HEK293 (cell line): ENCODE measurements at regions not wholly inside any gene's neighbourhood (a gene's known extent, or its start where the extent isn't known, plus 50 kb on each side); places are given as distances from the start of the nearest gene placed in this dataset.

Source experiments
- CTCF ChIA-PET: fragments of 350-600 bp; formaldehyde crosslinking; extraction: SDS; loops from one replicate; lab custom pipeline; 2021; ENCODE audit warnings: antibody characterized with exemption; lab: Yijun Ruan, JAX
- POLR2A ChIA-PET: fragments of 300-600 bp; formaldehyde crosslinking; extraction: SDS; loops from one replicate; lab custom pipeline; 2020; ENCODE audit warnings: antibody characterized with exemption, inconsistent platforms; lab: Yijun Ruan, JAX
- H3K27ac ChIP-seq: fragments of 200-500 bp; sonication (Bioruptor generic); 2 replicates; pipeline ENCODE4 v1.5.1; 2014; ENCODE audit warnings: low read depth, low read length, control low read depth, inconsistent platforms; ENCODE audit errors: extremely low read depth
- H3K36me3 ChIP-seq, 2 experiments: fragments of 200-500 bp in 1 of 2; sonication (Bioruptor generic) in 1 of 2; 1 replicate in 1 of 2; 2 replicates in 1 of 2; pipeline ENCODE4 v1.5.1; 2014 to 2017; ENCODE audit warnings: inconsistent platforms in 2 of 2, low read length in 2 of 2; ENCODE audit not compliant: control insufficient read depth in 2 of 2, insufficient read depth in 1 of 2
- H3K4me1 ChIP-seq: fragments of 200-500 bp; sonication (Bioruptor generic); 2 replicates; pipeline ENCODE4 v1.5.1; 2014; ENCODE audit warnings: mild to moderate bottlenecking, low read length, inconsistent platforms; ENCODE audit not compliant: control insufficient read depth, insufficient read depth
- H3K4me3 ChIP-seq: 2 replicates; pipeline ENCODE4 v1.5.1; 2011; ENCODE audit warnings: low read depth, mild to moderate bottlenecking, control low read depth, low read length, moderate library complexity
- H3K9me3 ChIP-seq: fragments of 200-500 bp; sonication (Bioruptor generic); 2 replicates; pipeline ENCODE4 v1.5.1; 2014; ENCODE audit warnings: low read depth, low read length, inconsistent platforms; ENCODE audit not compliant: control insufficient read depth, insufficient read depth
- FEZF1 ChIP-seq: fragments of 450-650 bp; formaldehyde crosslinking; IDR thresholded peaks from 2 replicates; pipeline ENCODE4 v1.5.1; 2016; ENCODE audit warnings: missing biosample characterization, missing genetic modification characterization
- HOXC10 ChIP-seq: sonication (generic); formaldehyde crosslinking; IDR thresholded peaks from 2 replicates; pipeline ENCODE4 v1.8.1; 2023; ENCODE audit warnings: mild to moderate bottlenecking, missing genetic modification reagents
- SCRT1 ChIP-seq: fragments of 450-650 bp; formaldehyde crosslinking; IDR thresholded peaks from 2 replicates; pipeline ENCODE4 v1.5.1; 2016; ENCODE audit warnings: missing biosample characterization, missing genetic modification characterization, borderline replicate concordance
- YY2 ChIP-seq: fragments of 450-650 bp; formaldehyde crosslinking; IDR thresholded peaks from 2 replicates; pipeline ENCODE4 v1.5.1; 2016; ENCODE audit warnings: missing biosample characterization, missing genetic modification characterization
- ZBTB20 ChIP-seq: fragments of 450-650 bp; formaldehyde crosslinking; IDR thresholded peaks from 2 replicates; pipeline ENCODE4 v1.5.1; 2016; ENCODE audit warnings: missing biosample characterization, missing genetic modification characterization
- ZFHX2 ChIP-seq: fragments of 450-650 bp; formaldehyde crosslinking; conservative IDR thresholded peaks from 2 replicates; pipeline ENCODE4 v1.5.1; 2016; ENCODE audit warnings: missing biosample characterization, missing genetic modification characterization
- ZFP69B ChIP-seq: fragments of 450-650 bp; formaldehyde crosslinking; IDR thresholded peaks from 2 replicates; pipeline ENCODE4 v1.5.1; 2016; ENCODE audit warnings: missing biosample characterization, missing genetic modification characterization
- ZNF214 ChIP-seq: fragments of 450-650 bp; formaldehyde crosslinking; IDR thresholded peaks from 2 replicates; pipeline ENCODE4 v1.5.1; 2017; ENCODE audit warnings: missing biosample characterization, mild to moderate bottlenecking, missing genetic modification characterization, borderline replicate concordance
- ZNF248 ChIP-seq: fragments of 450-650 bp; formaldehyde crosslinking; IDR thresholded peaks from 2 replicates; pipeline ENCODE4 v1.5.1; 2017; ENCODE audit warnings: missing biosample characterization, missing genetic modification characterization
- ZNF302 ChIP-seq: fragments of 450-650 bp; formaldehyde crosslinking; IDR thresholded peaks from 2 replicates; pipeline ENCODE4 v1.5.1; 2016; ENCODE audit warnings: missing biosample characterization, missing genetic modification characterization, low read depth
- ZNF391 ChIP-seq: fragments of 450-650 bp; formaldehyde crosslinking; IDR thresholded peaks from 2 replicates; pipeline ENCODE4 v1.5.1; 2016; ENCODE audit warnings: low read depth, missing biosample characterization, missing genetic modification characterization, borderline replicate concordance
- ZNF423 ChIP-seq: fragments of 450-650 bp; formaldehyde crosslinking; IDR thresholded peaks from 2 replicates; pipeline ENCODE4 v1.5.1; 2016; ENCODE audit warnings: missing biosample characterization, missing genetic modification characterization
- ZNF426 ChIP-seq: fragments of 450-650 bp; formaldehyde crosslinking; IDR thresholded peaks from 2 replicates; pipeline ENCODE4 v1.5.1; 2017; ENCODE audit warnings: missing biosample characterization, missing genetic modification characterization, mild to moderate bottlenecking, inconsistent platforms, moderate library complexity
- ZNF48 ChIP-seq: fragments of 450-650 bp; formaldehyde crosslinking; IDR thresholded peaks from 2 replicates; pipeline ENCODE4 v1.5.1; 2016; ENCODE audit warnings: missing biosample characterization, missing genetic modification characterization
- ZNF514 ChIP-seq: fragments of 450-650 bp; formaldehyde crosslinking; IDR thresholded peaks from 2 replicates; pipeline ENCODE4 v1.5.1; 2016; ENCODE audit warnings: missing biosample characterization, missing genetic modification characterization
- ZNF548 ChIP-seq: fragments of 450-650 bp; formaldehyde crosslinking; IDR thresholded peaks from 2 replicates; pipeline ENCODE4 v1.5.1; 2016; ENCODE audit warnings: missing biosample characterization, missing genetic modification characterization
- ZNF610 ChIP-seq: fragments of 450-650 bp; formaldehyde crosslinking; IDR thresholded peaks from 2 replicates; pipeline ENCODE4 v1.5.1; 2016; ENCODE audit warnings: missing biosample characterization, missing genetic modification characterization, borderline replicate concordance
- ZNF624 ChIP-seq: fragments of 450-650 bp; formaldehyde crosslinking; IDR thresholded peaks from 2 replicates; pipeline ENCODE4 v1.5.1; 2017; ENCODE audit warnings: missing biosample characterization, missing genetic modification characterization
- ZNF777 ChIP-seq: fragments of 450-650 bp; formaldehyde crosslinking; IDR thresholded peaks from 2 replicates; pipeline ENCODE4 v1.5.1; 2017; ENCODE audit warnings: missing biosample characterization, missing genetic modification characterization, borderline replicate concordance
- TF ChIP-seq, protein P1 (sequence below): fragments of 450-650 bp; formaldehyde crosslinking; IDR thresholded peaks from 2 replicates; pipeline ENCODE4 v1.5.1; 2016; ENCODE audit warnings: missing biosample characterization, missing genetic modification characterization
- TF ChIP-seq, protein P2 (sequence below): fragments of 450-650 bp; formaldehyde crosslinking; IDR thresholded peaks from 2 replicates; pipeline ENCODE4 v1.5.1; 2016; ENCODE audit warnings: missing biosample characterization, missing genetic modification characterization
- TF ChIP-seq, protein P3 (sequence below): fragments of 450-650 bp; formaldehyde crosslinking; IDR thresholded peaks from 2 replicates; pipeline ENCODE4 v1.5.1; 2016; ENCODE audit warnings: missing biosample characterization, missing genetic modification characterization
- TF ChIP-seq, protein P4 (sequence below): fragments of 450-650 bp; formaldehyde crosslinking; IDR thresholded peaks from 2 replicates; pipeline ENCODE4 v1.5.1; 2016; ENCODE audit warnings: missing biosample characterization, missing genetic modification characterization
- TF ChIP-seq, protein P5 (sequence below): fragments of 450-650 bp; formaldehyde crosslinking; IDR thresholded peaks from 2 replicates; pipeline ENCODE4 v1.5.1; 2016; ENCODE audit warnings: missing biosample characterization, missing genetic modification characterization
- TF ChIP-seq, protein P6 (sequence below): fragments of 450-650 bp; formaldehyde crosslinking; IDR thresholded peaks from 2 replicates; pipeline ENCODE4 v1.5.1; 2016; ENCODE audit warnings: missing biosample characterization, missing genetic modification characterization, borderline replicate concordance

DNA sequence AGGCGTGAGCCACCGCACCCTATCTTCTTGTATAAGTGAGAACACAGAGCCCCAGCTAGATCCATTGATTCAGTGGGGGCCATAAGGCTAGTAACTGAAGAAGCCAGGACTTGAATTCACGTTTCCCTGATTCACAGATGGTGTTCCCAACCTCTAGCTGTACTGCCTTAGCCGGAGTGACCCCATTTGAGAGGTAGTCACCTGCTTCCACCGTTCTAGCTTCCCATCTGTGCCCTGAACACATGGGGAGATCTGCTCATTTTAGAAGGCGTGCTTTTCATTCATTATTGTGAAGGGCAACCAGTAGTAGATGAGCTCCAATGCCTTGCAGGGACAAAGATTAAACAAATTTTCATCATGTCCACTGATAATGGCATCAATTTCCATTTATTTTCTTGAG, 365.7 kb upstream of the TPM1 start:
- TF ChIP-seq SCRT1 (tag by site-specific recombination), result no peak
- TF ChIP-seq ZNF214 (tag by site-specific recombination), result no peak
- no peak for TF ChIP-seq ZNF48 (tag by site-specific recombination)
- no peak for TF ChIP-seq ZNF423 (tag by site-specific recombination)
- no peak for TF ChIP-seq YY2 (tag by site-specific recombination)
- TF ChIP-seq ZFHX2 (tag by site-specific recombination), result no peak
- no peak for TF ChIP-seq ZNF548 (tag by site-specific recombination)
- TF ChIP-seq ZNF514 (tag by site-specific recombination), result no peak
- TF ChIP-seq ZNF391, result no peak
- no peak for TF ChIP-seq ZNF610 (tag by site-specific recombination)
- TF ChIP-seq, protein P1, sequence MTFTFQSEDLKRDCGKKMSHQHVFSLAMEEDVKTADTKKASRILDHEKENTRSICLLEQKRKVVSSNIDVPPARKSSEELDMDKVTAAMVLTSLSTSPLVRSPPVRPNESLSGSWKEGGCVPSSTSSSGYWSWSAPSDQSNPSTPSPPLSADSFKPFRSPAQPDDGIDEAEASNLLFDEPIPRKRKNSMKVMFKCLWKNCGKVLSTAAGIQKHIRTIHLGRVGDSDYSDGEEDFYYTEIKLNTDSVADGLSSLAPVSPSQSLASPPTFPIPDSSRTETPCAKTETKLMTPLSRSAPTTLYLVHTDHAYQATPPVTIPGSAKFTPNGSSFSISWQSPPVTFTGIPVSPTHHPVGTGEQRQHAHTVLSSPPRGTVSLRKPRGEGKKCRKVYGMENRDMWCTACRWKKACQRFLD (tag by site-specific recombination), result no peak
- no peak for TF ChIP-seq ZNF302 (tag by site-specific recombination)
- TF ChIP-seq FEZF1 (tag by site-specific recombination), result no peak
- POLR2A ChIA-PET, result no interaction called here
- no peaks in the 10 kb centered on the region for H3K4me1 ChIP-seq

DNA sequence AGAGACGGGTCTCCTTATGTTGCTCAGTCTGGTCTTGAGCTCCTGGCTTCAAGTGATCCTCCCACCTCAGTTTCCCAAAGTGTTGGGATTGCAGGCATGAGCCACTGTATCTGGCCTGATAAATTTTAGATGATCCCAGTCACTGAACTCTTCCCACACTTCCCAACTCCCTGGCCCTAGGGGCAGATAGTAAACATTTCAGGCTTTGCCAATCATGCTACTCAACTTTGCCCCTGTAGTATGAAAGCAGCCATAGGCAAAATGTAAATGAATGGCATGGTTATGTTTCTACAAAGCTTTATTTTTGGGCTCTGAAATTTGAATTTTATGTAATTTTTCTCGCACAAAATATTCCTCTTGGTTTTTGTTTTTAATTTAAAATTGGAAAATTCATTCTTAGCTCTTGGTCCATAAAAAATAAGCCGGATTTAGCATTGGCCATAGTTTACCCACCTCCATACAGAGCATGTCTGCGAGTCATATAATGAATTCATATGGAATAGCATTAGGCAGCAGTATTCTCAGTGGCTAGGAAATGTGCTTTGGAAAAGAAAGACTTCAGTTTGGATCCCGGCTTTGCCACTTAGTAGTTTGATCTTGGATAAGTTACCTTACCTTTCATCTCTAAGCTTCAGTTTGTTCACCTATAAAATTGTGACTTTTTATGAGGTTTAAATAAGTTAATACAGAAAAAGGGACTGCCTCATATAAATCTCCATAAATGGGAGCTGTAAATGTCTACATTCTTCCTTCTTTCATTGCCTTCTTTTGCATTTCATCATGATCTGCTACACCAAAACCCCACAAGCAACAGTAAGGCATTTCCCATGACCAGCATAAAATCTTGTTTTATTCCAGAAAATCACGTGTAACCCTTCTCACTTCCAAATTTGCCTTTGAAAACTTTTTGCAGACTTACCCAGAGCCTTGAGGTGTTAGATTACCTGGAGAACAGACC, 360.3 kb upstream of the TPM1 start:
- Histone ChIP-seq H3K9me3 (no peaks in the 10 kb centered on the region), H3K4me1 (no peaks in the 10 kb centered on the region), H3K27ac (no peak overlapping the region), H3K36me3 (no peaks in the 10 kb centered on the region), H3K4me3 (no peak overlapping the region)
- POLR2A ChIA-PET, result no interaction called here
- CTCF ChIA-PET, result no interaction called here
- TF ChIP-seq ZNF624 (no peak), ZNF777 (tag by site-specific recombination) (no peak), ZBTB20 (tag by site-specific recombination) (no peak), ZNF248 (tag by site-specific recombination) (no peak), ZNF426 (no peak), ZFP69B (tag by site-specific recombination) (no peak), HOXC10 (no peak)
- TF ChIP-seq, protein P2, sequence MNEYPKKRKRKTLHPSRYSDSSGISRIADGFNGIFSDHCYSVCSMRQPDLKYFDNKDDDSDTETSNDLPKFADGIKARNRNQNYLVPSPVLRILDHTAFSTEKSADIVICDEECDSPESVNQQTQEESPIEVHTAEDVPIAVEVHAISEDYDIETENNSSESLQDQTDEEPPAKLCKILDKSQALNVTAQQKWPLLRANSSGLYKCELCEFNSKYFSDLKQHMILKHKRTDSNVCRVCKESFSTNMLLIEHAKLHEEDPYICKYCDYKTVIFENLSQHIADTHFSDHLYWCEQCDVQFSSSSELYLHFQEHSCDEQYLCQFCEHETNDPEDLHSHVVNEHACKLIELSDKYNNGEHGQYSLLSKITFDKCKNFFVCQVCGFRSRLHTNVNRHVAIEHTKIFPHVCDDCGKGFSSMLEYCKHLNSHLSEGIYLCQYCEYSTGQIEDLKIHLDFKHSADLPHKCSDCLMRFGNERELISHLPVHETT (tag by site-specific recombination), result no peak
- TF ChIP-seq, protein P3, sequence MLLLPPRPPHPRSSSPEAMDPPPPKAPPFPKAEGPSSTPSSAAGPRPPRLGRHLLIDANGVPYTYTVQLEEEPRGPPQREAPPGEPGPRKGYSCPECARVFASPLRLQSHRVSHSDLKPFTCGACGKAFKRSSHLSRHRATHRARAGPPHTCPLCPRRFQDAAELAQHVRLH (tag by site-specific recombination), result no peak
- TF ChIP-seq, protein P4, sequence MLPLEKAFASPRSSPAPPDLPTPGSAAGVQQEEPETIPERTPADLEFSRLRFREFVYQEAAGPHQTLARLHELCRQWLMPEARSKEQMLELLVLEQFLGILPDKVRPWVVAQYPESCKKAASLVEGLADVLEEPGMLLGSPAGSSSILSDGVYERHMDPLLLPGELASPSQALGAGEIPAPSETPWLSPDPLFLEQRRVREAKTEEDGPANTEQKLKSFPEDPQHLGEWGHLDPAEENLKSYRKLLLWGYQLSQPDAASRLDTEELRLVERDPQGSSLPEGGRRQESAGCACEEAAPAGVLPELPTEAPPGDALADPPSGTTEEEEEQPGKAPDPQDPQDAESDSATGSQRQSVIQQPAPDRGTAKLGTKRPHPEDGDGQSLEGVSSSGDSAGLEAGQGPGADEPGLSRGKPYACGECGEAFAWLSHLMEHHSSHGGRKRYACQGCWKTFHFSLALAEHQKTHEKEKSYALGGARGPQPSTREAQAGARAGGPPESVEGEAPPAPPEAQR (tag by site-specific recombination), result no peak
- TF ChIP-seq, protein P5, sequence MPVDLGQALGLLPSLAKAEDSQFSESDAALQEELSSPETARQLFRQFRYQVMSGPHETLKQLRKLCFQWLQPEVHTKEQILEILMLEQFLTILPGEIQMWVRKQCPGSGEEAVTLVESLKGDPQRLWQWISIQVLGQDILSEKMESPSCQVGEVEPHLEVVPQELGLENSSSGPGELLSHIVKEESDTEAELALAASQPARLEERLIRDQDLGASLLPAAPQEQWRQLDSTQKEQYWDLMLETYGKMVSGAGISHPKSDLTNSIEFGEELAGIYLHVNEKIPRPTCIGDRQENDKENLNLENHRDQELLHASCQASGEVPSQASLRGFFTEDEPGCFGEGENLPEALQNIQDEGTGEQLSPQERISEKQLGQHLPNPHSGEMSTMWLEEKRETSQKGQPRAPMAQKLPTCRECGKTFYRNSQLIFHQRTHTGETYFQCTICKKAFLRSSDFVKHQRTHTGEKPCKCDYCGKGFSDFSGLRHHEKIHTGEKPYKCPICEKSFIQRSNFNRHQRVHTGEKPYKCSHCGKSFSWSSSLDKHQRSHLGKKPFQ (tag by site-specific recombination), result no peak
- TF ChIP-seq, protein P6, sequence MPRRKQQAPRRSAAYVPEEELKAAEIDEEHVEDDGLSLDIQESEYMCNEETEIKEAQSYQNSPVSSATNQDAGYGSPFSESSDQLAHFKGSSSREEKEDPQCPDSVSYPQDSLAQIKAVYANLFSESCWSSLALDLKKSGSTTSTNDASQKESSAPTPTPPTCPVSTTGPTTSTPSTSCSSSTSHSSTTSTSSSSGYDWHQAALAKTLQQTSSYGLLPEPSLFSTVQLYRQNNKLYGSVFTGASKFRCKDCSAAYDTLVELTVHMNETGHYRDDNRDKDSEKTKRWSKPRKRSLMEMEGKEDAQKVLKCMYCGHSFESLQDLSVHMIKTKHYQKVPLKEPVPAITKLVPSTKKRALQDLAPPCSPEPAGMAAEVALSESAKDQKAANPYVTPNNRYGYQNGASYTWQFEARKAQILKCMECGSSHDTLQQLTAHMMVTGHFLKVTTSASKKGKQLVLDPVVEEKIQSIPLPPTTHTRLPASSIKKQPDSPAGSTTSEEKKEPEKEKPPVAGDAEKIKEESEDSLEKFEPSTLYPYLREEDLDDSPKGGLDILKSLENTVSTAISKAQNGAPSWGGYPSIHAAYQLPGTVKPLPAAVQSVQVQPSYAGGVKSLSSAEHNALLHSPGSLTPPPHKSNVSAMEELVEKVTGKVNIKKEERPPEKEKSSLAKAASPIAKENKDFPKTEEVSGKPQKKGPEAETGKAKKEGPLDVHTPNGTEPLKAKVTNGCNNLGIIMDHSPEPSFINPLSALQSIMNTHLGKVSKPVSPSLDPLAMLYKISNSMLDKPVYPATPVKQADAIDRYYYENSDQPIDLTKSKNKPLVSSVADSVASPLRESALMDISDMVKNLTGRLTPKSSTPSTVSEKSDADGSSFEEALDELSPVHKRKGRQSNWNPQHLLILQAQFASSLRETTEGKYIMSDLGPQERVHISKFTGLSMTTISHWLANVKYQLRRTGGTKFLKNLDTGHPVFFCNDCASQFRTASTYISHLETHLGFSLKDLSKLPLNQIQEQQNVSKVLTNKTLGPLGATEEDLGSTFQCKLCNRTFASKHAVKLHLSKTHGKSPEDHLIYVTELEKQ (tag by site-specific recombination), result no peak

More for the DNA sequence above, 365.7 kb upstream of the TPM1 start:
- H3K9me3 ChIP-seq, result no peaks in the 10 kb centered on the region
- CTCF ChIA-PET, result interaction anchor here (0.6 kb wide), 2 partner anchors 8 to 15 kb away, joined by 3 read pairs; no protein-coding TSS in a partner anchor
- no peak overlapping the region for H3K4me3 ChIP-seq
- H3K27ac ChIP-seq, result no peak overlapping the region
- H3K36me3 ChIP-seq, result no peaks in the 10 kb centered on the region
